ENCODE measurements at regions not wholly inside any gene's neighbourhood (a gene's known extent, or its start where the extent isn't known, plus 50 kb on each side); places are given as distances from the start of the nearest gene placed in this dataset.
"Not testable (repeated sequence)": the region's sequence is repeated elsewhere in the genome, so short reads cannot be mapped to it uniquely, and the experiment has no call there.

DNA sequence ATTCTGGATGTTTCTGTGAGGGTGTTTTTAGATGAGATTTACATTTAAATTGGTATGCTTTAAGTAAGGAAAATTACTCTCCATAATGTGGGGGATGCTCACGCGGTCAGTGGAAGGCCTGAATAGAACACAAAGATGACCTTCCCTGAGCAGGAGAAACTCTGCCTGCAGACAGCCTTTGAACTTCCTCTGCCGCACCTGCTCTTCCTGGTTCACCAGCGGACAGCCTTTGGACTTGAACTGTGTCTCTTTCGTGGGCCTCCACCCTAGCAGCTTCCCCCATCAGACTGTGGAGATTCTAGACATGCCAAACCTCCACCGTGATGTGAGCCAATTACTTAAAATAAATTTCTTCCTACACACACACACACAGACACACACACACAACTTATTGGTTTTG is 210.7 kb downstream of the EFCAB11 start:
- DNase-seq (ENCODE audit: low read depth): no peak
- no peak overlapping the region for H3K4me3 ChIP-seq (ENCODE audit: control insufficient read depth, low read depth, low read length)
- TF ChIP-seq, protein P1, sequence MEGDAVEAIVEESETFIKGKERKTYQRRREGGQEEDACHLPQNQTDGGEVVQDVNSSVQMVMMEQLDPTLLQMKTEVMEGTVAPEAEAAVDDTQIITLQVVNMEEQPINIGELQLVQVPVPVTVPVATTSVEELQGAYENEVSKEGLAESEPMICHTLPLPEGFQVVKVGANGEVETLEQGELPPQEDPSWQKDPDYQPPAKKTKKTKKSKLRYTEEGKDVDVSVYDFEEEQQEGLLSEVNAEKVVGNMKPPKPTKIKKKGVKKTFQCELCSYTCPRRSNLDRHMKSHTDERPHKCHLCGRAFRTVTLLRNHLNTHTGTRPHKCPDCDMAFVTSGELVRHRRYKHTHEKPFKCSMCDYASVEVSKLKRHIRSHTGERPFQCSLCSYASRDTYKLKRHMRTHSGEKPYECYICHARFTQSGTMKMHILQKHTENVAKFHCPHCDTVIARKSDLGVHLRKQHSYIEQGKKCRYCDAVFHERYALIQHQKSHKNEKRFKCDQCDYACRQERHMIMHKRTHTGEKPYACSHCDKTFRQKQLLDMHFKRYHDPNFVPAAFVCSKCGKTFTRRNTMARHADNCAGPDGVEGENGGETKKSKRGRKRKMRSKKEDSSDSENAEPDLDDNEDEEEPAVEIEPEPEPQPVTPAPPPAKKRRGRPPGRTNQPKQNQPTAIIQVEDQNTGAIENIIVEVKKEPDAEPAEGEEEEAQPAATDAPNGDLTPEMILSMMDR (conservative IDR thresholded peaks at IDR 0.05; ENCODE audit: control insufficient read depth, insufficient read depth, low read depth, low read length): no peak

DNA sequence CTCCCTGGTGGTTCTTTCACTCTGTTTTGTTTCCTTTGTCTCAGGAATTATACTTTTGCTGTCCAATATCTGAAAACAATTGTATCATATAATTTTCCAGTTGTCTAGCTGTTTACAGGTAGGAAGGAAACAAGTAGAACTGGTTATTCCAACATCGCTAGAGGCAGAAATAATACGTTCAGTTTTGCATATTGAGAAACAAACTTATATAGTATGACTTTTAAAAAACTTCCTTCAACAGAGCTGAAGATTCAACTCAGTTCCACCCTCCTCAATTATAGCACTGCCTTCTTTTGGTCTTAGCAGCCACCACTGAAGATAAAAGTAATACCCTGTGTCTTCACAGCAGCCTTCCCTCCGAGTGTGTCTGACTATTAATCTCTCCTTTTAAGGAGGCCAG is 214.3 kb downstream of the EFCAB11 start:
- TF ChIP-seq, protein P1 (conservative IDR thresholded peaks at IDR 0.05; ENCODE audit: control insufficient read depth, insufficient read depth, low read depth, low read length): no peak
- no peak overlapping the region for H3K4me3 ChIP-seq (ENCODE audit: control insufficient read depth, low read depth, low read length)
- no peak for DNase-seq (ENCODE audit: low read depth)

DNA sequence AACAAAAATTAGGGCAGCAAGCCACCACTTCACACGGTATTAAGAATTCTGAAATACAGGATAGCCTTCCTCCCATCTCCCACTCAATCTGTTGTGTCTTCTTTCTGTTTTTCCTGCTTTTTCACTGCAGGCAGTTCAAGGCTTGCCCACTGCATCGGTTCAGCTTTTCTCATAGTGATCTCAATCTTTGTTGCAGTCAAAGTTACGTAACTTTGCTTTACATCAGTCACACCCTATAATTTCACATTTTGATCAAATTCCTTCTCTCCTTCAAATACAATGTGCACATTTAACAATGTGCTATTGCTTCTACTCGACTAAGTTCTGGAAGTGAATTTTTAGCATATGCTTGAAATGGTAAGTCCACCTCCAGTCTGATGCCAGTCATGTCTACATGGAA is 217.6 kb downstream of the EFCAB11 start:
- no peak for DNase-seq (ENCODE audit: low read depth)
- TF ChIP-seq, protein P1 (conservative IDR thresholded peaks at IDR 0.05; ENCODE audit: control insufficient read depth, insufficient read depth, low read depth, low read length): no peak
- H3K4me3 ChIP-seq (ENCODE audit: control insufficient read depth, low read depth, low read length): no peak overlapping the region

DNA sequence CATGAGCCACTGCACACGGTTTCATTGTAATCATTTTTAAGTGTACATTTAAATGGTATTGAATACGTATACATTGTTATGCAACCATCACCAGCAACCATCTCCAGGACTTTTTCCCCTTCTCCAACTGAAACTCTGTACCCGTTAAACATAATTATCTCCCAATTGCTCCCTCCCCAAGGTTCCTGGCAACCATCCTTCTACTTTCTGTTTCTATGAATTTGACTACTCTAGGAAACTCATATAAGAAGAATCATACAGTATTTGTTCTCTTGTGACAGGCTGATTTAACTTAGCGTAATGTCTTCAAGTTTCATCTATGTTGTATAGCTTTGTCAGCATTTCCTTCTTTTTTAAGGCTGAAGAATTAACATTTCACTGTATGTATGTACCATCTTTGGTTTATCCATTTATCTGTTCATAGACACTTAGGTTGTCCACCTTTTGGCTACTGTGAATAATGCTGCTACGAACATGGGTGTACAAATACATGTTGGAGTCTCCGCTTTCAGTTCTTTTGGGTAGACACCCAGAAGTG is 223.1 kb downstream of the EFCAB11 start:
- no peak overlapping the region for H3K4me3 ChIP-seq (ENCODE audit: control insufficient read depth, low read depth, low read length)
- no peak for DNase-seq (ENCODE audit: low read depth)
- TF ChIP-seq, protein P1 (conservative IDR thresholded peaks at IDR 0.05; ENCODE audit: control insufficient read depth, insufficient read depth, low read depth, low read length): no peak

DNA sequence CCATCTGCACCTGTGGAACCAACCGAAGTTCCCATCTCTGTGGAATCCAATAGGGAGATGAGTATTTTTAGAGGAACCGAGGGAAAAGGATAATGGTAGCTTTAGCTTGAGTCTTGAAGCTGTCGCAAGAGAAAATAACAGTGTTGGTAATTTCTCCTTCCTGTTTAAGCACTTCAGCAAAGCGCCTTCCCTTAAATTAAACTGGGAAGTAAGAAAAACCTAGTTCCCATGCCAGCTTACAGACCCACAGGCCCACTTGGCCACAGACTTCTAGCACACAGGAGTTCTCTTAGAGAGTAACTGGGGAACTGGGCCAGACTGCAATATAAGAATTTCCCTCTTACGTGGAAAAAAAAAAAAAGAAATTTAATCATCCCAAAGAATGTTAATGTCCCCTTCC is 223.8 kb downstream of the EFCAB11 start:
- no peak for DNase-seq (ENCODE audit: low read depth)
- TF ChIP-seq, protein P1 (conservative IDR thresholded peaks at IDR 0.05; ENCODE audit: control insufficient read depth, insufficient read depth, low read depth, low read length): no peak
- H3K4me3 ChIP-seq (ENCODE audit: control insufficient read depth, low read depth, low read length): no peak overlapping the region

DNA sequence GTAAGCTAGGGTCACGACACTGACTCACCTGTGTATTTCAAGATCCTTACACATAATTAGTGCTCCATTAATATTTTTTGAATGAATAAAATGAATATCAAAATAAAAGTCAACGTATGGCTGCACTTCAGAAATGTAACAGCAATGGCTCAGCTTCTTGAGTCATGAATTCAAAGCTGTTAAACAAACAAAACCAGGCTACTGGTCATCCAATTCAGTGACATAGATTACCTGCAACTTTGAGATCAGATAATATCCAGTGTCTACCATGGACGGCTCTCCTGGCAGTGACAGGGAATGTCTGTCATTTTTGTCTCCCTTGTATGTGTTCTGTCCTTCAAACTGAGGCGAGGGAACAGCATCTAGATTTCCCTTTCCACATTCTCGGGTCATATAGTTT is 225.6 kb downstream of the EFCAB11 start:
- no peak overlapping the region for H3K4me3 ChIP-seq (ENCODE audit: control insufficient read depth, low read depth, low read length)
- TF ChIP-seq, protein P1 (conservative IDR thresholded peaks at IDR 0.05; ENCODE audit: control insufficient read depth, insufficient read depth, low read depth, low read length): no peak
- no peak for DNase-seq (ENCODE audit: low read depth)

DNA sequence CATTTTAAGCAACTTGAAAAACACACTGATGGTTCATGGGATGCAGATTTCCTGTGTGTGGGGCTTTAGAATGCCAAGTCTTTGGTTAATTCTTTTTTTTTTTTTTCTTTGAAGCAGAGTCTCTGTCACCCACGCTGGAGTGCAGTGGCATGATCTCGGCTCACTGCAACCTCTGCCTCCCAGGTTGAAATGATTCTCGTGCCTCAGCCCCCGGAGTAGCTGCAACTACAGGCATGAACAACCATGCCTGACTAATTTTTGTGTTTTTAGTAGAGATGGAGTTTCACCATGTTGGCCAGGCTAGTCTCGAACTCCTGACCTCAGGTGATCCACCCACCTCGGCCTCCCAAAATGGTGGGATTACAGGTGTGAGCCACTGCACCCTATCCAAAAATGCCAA is 228.3 kb downstream of the EFCAB11 start:
- DNase-seq (ENCODE audit: low read depth): not testable (repeated sequence)

More for the DNA sequence above, 228.3 kb downstream of the EFCAB11 start:
- not testable (repeated sequence) for H3K4me3 ChIP-seq (ENCODE audit: control insufficient read depth, low read depth, low read length)

All from fibroblast of mammary gland (primary cell).